ENCODE measurements at regions not wholly inside any gene's neighbourhood (a gene's known extent, or its start where the extent isn't known, plus 50 kb on each side); places are given as distances from the start of the nearest gene placed in this dataset.

DNA sequence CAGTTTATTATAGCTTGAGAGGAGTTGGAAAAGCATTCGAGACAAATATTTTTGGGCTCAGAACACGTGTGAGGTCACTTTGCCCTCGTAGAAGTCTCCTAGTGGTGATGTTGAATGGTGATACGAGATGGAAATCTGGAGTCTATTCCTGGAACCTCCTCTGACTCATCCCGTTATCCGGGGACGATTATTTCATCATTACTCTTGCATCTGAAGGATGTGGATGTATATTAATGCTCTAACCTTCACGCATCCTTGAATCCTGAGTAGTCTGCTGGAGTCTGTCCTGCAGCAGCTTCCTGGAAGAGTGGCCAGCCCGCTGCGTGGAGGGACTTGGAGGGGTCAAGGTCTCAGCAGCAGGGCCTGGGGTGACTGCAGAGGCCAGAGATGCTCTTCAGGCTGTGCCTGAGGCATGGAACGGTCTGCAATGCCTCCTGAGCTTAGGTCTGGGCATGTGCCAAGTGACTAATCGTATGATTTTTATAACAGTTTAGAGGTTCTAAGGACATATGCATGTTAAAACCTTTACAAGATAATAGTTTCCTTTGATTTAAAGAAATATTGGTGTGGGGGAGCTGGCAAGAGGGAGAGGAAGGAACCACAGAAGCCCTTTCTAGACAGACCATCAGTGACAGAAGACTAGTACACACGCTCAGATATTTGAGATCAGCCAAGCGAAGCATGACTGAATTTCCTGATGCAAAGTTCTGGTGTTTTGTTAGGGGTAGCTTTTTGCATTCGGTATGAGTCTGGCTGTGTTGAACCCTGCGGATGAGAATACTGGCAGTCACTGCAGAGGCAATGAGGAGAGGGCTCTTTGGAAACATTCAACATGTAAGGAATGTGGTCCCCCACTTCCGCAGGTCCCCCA, 400.2 kb downstream of the QKI start:
- FAIRE-seq = no peak

DNA sequence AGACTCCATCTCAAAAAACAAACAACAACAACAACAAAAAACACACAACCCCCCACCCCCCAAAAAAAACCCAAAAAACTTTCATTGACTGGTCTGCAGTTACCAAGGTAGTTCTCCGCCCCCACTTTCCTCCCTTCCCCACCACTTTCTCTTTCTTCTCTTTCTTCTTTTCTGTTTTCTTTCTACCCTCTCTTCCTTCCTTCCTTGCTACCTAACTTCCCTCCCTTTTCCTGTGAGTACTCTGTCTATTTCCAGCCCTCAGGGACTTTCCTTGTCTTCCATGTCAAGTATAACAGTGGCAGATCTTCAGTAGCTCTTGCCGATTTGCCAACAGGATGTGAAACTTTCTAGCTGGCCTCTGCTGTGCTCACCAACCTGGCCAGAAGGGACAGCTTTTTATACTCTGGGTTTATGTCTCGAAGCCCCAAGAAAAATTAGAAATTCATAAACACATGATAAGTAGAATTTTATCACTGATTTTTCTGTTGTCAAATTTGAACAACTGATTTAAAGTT, 399.5 kb downstream of the QKI start:
- no peak for FAIRE-seq

DNA sequence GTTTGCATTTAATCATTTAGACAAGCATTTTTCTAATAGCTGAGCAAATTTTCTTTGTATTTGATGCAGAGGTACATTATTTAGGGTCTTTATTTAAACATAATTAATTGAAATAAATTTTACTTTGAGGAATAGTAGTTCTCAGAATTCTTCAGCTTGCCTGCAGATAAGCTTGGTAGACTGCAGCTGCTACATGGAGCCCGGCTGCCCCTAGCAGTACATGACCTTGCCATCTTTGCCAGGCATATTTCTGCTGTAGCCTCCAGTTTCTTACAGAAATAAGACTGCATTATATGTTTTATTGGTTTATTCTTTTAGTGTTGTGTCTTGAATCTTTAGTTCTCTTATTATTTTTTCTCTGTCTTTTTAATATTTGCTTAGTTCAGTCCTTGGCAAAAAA, 396.8 kb downstream of the QKI start:
- no peak for FAIRE-seq

DNA sequence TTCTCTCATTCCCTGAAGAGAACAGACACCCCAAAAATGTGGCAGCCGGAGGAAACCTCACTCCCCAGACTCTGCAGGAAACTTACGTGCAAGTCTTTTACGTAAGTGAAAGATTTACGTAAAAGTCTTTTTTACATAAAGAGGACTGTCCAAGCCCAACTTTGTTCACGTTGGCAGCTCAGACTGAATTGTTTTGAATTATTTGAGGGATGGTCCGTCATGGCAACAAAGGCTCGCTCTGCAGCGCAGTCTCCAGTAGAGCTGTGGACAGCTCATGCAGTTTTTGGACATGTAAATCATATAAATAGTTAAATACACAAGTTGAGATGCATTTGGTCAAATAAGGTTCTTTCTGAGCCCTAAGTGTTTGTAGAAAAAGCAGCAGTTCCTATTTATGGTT, 394.8 kb downstream of the QKI start:
- FAIRE-seq = no peak

DNA sequence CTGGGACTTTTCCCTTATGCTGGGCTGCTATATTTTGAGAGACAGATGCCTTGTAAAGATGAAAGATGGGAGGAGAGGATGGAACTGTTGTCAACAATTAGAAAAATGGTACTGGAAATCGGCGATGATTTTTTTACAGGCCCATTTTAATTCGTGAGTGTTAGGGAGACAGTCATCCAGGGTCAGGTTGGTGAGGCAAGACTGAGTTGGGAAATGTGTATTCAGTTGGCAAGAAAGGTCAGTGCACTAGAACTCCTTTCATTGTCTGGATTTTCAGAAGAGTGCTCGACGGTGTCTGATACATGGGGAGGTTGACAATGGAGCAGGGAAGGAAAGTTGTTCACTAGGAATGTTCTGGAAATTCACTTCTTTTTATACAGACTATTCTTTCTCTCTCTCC, 394.4 kb downstream of the QKI start:
- FAIRE-seq = no peak

DNA sequence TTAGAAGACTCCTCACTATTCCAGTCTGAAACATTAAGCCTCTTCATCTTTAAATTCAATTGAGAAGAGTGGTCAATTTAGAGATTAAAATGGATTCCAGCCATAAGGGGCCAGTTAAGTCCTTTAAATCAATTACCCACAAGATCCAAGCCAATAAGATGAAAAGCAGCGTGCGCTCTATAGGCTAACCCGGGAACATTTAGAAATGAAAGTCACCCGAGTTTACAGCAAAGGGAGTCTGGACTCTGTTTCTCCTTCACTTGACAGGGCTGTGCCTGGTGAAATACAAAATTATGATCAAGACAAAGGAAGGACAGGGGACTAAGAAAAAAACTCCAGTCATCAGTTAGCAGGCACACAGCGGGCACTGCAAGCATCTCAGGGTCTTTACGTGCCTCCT, 393.7 kb downstream of the QKI start:
- no peak for FAIRE-seq

DNA sequence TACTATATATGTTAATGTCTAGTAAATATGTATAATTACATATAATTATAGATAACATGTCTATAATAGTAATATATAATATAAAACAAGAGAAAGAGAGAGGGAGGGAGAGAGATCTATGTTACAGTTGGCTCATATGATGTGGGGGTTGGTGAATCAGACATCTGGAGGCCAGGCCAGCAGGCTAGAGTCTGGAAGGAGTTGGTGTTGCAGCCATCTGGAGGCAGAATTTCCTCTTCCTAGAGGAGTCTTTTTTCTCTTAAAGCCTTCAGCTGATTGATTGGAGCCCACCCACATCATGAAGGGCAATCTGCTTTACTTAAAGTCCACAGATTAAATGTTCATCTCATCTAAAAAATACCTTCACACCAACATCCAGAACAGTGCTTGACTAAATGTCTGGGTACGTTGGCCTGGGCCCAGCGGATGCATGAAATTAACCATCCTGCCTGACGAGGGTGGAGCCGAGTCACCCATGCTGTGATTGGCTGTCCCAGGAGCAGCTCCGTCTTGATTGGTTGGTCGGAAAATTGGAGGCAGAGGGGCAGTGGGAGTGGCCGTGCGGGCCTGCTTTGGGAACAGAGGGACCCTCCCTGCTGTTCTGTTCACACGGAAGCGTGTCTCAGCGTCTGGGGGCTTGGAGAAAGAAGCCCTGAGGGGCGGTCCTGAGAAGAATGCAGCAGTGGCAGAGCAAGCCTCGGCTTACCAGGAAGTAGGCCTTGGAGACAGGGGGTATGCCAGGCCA, 392.4 kb downstream of the QKI start:
- no peak for FAIRE-seq

DNA sequence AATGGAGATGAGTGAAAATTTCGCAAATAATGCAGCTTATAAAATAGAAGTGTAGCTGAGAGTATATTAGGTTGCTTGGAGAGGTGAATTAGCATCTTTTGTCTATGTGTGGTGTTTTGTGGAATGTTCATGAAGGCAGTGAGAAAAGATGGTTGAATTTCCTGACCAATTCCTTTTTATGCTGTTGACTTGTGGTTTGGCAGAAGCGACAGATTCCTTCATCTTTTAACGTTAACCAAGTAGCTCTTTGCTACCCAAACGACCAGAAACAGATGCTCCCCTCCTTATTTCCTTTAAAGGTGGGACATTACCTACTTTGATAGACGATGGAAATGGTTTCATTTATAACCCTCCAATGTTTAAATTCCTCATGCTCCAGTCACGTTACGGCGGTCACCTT, 390.5 kb downstream of the QKI start:
- FAIRE-seq = no peak

DNA sequence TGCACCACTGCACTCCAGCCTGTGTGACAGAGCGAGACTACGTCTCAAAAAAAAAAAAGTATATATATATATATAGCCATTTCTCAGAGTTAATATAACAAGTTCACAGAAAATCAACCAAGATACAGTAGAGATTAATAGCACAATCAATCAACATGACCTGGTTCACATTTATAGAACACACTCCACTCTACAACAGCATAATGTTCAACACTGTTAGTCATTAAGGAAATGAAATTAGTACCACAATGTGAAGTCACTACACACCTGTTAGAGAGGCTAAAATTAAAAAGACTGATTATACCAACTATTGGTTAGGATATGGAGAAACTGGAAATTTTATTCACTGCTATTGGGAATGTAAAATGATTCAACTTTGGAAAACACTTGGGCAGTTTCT, 387.7 kb downstream of the QKI start:
- FAIRE-seq = no peak

DNA sequence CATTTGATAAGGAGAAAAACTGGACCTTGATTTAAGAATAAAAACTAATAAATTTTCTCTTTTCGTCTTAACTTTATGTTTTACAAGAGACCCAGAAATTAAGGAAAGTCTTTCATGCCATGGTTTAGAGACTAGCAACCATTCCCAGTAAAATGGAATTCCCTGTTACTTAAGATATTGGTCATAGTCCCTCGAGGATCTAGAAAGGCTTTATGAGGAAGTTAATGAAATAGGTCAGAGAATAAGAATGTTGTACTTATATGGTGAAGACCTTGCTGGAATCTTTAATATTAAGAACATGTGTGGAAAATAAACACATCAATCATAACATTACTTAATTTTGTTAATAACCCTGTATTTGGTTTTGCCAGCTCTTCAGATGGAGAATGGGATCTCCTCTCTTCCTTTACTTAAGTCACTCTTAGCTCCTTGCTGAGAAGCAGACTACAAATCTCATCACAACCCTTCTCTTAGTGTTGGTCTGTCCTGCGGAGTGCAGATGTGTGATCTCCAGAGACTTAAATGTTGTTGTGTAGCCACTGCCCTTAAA, 382.9 kb downstream of the QKI start:
- FAIRE-seq = no peak

DNA sequence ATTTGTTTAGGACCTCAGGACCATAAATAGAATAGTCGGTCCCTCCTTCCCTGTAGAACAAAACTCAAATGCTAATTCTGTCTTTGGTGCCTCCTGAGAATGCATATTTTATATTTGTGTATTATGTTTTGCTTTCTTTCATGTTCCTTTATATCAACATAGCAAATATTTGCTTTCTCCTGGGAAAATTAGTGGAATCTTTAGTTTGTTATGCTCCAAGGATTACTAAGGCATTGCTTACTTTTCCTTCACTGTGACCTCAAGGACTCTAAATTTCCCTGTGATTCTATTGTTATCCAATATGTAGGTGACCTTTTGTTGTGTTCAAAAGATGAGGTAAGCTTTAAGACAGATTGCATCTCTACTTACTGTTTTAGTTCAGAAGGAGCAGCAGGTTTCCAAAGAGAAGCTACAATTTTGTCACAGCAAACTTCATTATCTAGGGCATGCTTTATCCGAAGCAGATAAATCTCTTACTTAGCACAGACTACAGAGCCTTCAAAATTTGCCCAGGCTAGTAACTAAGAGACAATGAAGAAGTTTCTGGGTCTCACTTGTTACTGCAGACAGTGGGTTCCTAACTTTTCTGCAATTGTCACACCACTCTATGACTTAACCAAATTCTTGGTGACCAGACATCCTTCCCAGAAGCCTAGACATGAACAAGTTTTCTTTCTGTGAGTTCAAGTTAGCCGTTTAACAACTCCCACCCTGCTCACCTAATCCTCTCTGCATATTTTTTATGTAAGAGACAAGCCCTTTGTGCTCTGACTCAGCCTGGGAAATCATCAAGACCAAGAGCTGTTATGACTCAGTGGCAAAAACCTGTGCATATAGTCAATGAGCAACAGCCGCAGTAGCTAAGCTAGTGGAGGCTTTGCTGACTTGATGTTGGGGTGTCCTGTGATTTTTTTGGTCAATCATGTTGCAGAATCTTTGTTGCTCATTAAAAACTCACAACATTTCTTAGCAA, 378.8 kb downstream of the QKI start:
- no peak for FAIRE-seq

DNA sequence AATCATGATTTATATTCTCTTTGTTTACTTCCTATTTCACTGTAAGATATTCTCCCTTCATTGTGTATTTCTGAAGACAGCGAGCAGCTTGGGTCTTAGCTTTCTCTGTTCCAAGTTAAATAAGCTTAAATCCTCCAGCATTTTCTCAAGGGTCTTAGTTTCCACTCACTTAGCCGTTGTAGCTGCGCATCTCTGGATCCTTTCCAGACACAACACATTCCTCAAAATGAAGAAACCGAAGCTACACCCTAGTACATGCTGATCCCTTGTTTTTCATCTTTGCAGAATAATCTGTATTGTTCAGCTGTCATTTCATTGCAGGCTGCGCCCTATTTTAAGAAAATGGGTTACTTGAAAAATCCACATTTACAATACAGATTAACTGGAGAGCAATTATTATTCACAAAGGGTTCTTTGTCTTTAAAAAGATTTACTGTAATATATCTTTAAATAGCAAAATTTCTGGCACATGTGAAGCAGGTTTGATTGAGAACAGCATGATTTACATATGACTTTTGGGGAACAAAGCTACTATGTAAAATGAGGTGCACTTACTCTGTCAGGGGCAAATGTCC, 375.8 kb downstream of the QKI start:
- no peak for FAIRE-seq

DNA sequence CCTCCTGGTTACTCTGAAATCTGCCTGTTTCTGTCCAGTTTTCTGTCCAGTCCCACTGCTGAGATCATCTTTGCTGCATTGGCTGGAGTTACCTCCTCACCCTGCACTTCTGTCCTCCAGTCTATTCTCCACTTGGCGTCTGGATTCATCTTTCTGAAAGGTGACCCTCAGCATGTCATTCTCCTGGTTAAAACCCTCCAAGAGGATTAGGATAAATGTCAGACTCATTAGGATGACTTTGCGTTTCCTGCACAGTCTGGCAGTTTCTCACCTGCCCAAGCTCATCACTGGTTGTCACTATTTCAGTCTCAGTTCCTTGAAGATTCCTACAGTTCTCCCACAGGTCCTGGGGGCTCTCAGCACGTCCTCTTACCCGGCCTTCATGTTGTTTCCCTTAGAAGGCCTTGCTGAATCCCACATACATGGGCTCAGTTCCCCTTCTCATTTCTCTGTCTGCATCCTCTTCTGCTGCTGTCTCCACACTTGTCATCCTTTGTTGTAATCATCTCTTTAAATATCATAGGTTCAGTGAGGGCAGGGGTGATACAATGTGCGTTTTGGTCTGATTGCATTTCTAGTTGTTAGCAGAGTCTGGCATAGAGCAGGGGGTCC, 374.8 kb downstream of the QKI start:
- no peak for FAIRE-seq

DNA sequence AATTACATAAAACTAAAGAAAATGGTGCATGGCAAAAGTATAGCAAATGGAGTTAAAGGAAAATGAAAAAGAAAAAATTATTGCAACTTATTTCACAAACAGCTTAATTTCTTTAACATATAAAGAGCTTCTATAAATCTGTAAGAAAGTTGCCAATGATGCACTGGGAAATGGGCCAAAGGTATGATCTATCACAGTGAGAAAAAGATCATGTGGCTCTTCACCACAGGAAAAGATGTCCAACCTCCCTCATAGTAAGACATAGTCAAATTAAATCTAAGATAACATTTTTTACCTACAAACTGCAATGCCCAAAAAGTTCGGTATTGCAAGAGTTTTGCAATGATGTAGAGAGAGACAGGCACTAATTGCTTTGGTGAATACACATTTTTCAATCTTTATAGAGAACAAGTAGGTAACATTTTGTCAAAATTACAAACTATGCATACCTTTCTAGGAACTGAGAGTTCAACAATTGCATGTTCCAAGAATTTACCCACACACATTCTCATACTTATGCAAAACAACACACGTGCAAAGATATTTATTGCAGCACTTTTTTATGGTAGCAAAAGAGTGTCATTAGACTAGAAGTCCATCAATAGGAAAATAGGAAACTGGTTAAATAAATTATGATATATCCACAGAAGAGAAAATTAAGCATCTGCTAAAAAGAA, 372.6 kb downstream of the QKI start:
- no peak for FAIRE-seq

DNA sequence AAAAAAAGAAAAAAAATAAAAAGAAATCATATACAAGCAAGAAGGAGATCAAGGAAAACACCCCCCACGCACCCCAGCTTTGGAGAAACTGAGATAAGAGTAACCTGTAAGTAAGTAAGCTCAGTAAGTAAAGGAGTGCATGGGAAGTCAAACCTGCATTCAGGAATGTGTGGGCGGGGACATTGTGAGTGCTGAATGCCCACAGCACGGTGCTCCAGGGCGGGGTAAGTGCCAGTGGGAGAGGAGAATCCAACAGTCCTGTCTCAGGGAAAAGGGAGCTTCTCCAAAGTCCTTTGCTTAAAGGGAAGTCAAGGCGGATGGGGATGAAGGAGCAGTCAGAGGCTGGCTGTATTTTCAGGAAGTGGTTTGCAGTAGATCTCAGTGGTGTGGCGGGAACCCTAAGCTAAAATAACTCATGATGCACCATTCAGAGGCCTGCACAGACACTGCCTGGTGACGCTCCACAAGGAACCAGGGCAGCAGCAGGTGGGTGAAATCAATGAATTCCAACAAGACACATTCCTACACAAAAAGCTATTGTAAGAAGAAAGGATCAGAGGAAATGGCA, 368.0 kb downstream of the QKI start:
- no peak for FAIRE-seq

DNA sequence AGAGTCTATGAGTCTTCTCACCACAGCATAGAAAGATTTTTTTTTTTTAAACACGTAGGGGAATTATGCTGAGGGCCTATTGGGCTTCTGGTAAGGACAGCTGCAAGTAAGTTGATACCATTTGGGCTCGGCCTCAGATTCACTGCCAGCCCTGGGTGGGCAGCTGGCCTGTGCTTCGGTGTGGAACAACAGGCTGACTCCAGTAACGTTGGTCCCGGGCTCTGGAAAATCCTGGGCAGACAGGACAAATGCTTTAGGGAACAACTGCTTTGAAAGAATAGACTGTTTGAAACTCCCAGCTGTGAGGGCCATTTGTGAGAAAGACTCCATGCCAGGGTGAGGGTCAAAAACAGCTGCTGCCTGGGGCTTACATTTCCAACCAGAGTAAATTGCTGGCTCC, 366.5 kb downstream of the QKI start:
- FAIRE-seq = no peak

DNA sequence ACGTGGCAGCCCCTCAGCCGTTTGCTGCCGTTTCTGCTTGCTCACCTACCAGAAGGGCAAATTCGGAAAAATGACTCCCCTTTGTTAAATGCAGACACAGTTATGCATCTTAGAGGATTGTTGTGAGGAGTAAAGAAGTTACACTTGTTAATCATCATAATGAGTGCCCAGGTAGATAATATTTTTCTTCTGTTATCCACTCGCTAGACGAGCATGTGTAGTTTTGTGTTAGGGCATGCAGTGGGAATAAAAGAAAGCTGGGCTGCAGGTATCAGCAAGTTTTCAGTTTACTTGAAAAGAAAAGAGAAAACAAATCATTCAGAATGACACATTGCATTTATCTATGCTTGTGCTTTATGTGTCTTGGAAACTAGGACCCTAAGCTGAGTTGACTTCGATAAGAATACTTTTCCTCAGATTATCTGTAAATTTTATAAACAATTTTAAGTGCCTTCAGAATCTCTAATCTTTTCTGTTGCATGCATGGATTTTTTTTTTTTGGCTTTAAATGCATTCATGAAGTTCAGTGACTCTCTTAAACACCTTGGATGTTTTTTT, 365.3 kb downstream of the QKI start:
- FAIRE-seq = no peak

DNA sequence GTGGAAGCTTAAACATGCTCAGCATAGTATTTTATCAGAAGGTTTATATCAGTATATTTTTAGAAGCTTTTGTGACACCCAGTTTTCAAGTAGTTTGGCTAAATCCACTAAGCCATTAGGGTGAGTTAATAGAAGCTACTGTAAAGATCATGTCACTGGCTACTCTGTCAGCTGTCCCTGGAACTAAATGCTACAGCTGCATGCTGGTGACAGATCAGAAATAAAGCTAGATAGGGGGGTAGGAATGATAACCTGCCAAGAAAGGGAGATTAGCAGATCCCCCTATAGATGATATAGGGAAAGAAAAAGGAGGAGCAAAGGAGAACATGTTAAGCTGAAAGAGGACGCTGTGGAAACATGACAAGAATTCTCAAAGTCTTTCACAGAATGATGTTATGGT, 363.2 kb downstream of the QKI start:
- no peak for FAIRE-seq

DNA sequence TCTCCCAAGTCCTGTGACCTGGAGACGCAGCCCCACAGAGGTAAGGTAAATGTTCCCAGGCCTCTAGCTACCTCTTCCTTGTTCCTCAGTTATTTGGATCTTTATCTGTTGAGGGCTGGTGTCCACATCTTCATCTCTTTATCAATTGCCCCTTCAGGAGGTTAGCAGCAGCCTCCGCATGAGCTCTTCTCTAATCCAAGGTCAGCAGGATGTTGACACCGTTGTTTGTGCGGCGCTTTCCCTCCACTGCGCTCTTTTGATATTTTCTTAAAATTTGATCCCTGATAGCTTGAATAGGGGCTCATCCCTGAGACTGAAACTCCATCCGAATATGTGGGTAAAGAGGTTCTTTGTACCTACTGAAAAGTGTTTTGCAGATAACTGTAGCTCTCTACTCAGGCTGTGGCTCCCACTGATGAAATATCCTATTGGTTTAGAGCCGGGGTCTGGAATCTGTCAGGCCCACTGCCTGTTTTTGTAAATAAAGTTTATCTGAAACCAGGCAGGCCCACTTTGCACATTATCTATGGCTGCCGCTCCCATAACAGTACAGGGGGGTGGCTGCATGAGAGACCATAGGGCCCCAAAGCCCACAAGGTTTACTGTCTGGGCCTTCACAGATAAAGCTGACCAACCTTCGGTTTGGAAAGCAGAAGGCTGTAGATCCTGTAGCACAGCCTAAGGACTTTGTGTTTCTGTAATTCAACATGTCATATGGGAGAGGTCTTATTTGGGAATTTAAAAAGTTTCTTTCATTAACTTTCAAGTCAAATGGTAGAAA, 362.6 kb downstream of the QKI start:
- FAIRE-seq = no peak

Measured in G401.6 (cell line).